Spleen (tissue), 11 donors: ENCODE measurements at regions not wholly inside any gene's neighbourhood (a gene's known extent, or its start where the extent isn't known, plus 50 kb on each side); places are given as distances from the start of the nearest gene placed in this dataset.

Experiments
- DNase-seq: peaks from one replicate; pipeline ENCODE4 v3.0.0-alpha.2; 2020
- H3K27ac ChIP-seq, 8 donors: fragments of 200-600 bp; sonication (generic) in 7 of 8; 1 replicate in 4 of 8; 2 replicates in 4 of 8; pipeline versions ENCODE4 v1.5.0 to v1.8.0; 2016 to 2021; ENCODE audit warnings: inconsistent platforms in 4 of 8, mild to moderate bottlenecking in 4 of 8, moderate library complexity in 1 of 8
- H3K27me3 ChIP-seq, 7 donors: fragments of 200-600 bp; sonication (generic) in 6 of 7; replicated peaks in 1 of 7; 1 replicate in 4 of 7; 2 replicates in 3 of 7; pipeline versions ENCODE4 v1.5.0 to v1.8.0; 2016 to 2021; ENCODE audit warnings: inconsistent platforms in 3 of 7, mild to moderate bottlenecking in 1 of 7
- H3K36me3 ChIP-seq, 6 donors: fragments of 200-600 bp; sonication (generic) in 5 of 6; 1 replicate in 4 of 6; 2 replicates in 2 of 6; pipeline versions ENCODE4 v1.5.0 to v1.8.0; 2016 to 2021; ENCODE audit warnings: inconsistent platforms in 2 of 6
- H3K4me1 ChIP-seq, 6 donors: fragments of 200-600 bp; sonication (generic) in 5 of 6; 1 replicate in 3 of 6; 2 replicates in 3 of 6; pipeline versions ENCODE4 v1.5.0 to v1.8.0; 2016 to 2021; ENCODE audit warnings: inconsistent platforms in 3 of 6
- H3K4me3 ChIP-seq, 8 donors: fragments of 200-600 bp; sonication (generic) in 7 of 8; 1 replicate in 4 of 8; 2 replicates in 4 of 8; pipeline versions ENCODE4 v1.5.0 to v1.8.0; 2016 to 2021; ENCODE audit warnings: inconsistent platforms in 4 of 8, mild to moderate bottlenecking in 4 of 8, moderate library complexity in 2 of 8
- H3K9me3 ChIP-seq, 8 donors: fragments of 200-600 bp; sonication (generic) in 7 of 8; 1 replicate in 4 of 8; 2 replicates in 4 of 8; pipeline versions ENCODE4 v1.5.0 to v1.8.0; 2016 to 2021; ENCODE audit warnings: inconsistent platforms in 4 of 8
- POLR2A ChIP-seq, 3 donors: fragments of 450-650 bp; IDR thresholded peaks; one replicate each; pipeline ENCODE4 v1.5.1; 2017; ENCODE audit warnings: antibody characterized with exemption in 3 of 3, mild to moderate bottlenecking in 1 of 3
- POLR2AphosphoS5 ChIP-seq, 3 donors: sonication (generic); formaldehyde crosslinking; IDR thresholded peaks; one replicate each; pipeline ENCODE4 v1.5.1; 2017; ENCODE audit warnings: antibody characterized with exemption in 3 of 3
- WGBS, 5 donors: extraction: QIAGEN DNeasy Blood & Tissue Kit in 3 of 5; methylation state at CpG; one replicate each; pipeline versions ENCODE4 v1.1.5 to v1.1.7; 2013 to 2018; 5-methylcytosine and 5-hydroxymethylcytosine counted together
- intact Hi-C: fragments of 100-400 bp; cut with DNase I; formaldehyde crosslinking; loops from one replicate; pipeline ENCODE4 v1.15.0; 2023; ENCODE audit warnings: low total_unique reads
- TF ChIP-seq, protein P1 (sequence below), 11 experiments: fragments of 200-600 bp in 7 of 11; fragments of 450-650 bp in 4 of 11; sonication (generic) in 4 of 11; IDR thresholded peaks in 8 of 11; conservative IDR thresholded peaks in 3 of 11; 1 replicate in 7 of 11; 2 replicates in 4 of 11; pipeline versions ENCODE4 v1.4.0 to v1.8.0; 2016 to 2021; ENCODE audit warnings: antibody characterized with exemption in 11 of 11, inconsistent platforms in 4 of 11, mild to moderate bottlenecking in 1 of 11
- donor health status: healthy with polysubstance abuse.
- donor health status: DM: no; HTN: no; CAD: no; lungs with moderate emphysema.
- donor health status: DM: no; HTN: no; CAD: no.
- donor health status: Bipolar disorder and iron deficiency.
- donor health status: healthy.
- donor health status: DM: no; HTN: no; CAD: no.
- donor health status: DM: yes; HTN: yes; CAD: no.

DNA sequence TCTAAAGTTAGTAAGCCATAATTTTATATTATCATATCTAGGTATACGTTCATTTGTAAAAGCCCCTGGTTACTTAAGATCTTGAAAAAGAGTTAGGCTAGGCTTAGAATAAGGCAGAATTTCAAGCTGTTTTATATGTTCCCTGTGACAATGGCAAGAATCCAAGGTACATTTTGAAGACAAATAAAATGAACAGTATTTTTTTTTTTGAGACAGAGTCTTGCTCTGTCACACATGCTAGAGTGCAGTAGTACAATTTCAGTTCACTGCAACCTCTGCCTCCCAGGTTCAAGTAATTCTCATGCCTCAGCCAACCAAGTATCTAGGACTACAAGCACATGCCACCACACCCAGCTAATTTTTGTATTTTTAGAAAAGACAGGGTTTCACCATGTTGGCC is 139.2 kb downstream of the DUSP6 start:
- no peaks in the 10 kb centered on the region for H3K36me3 ChIP-seq
- H3K27ac ChIP-seq, result peak overlapping the region in 3 of 8 donors; percentile 19 to 37 (median 25)
- no peak overlapping the region for H3K4me3 ChIP-seq
- no peak for DNase-seq
- H3K27me3 ChIP-seq, result no peaks in the 10 kb centered on the region
- peaks cover 0 to 25% (median 11%) of the 10 kb centered on the region in 6 donors for H3K4me1 ChIP-seq
- intact Hi-C loops, result no loop called here
- TF ChIP-seq POLR2AphosphoS5 (IDR thresholded peaks at IDR 0.05) (no peak), POLR2A (IDR thresholded peaks at IDR 0.05) (no peak)
- TF ChIP-seq, protein P1, sequence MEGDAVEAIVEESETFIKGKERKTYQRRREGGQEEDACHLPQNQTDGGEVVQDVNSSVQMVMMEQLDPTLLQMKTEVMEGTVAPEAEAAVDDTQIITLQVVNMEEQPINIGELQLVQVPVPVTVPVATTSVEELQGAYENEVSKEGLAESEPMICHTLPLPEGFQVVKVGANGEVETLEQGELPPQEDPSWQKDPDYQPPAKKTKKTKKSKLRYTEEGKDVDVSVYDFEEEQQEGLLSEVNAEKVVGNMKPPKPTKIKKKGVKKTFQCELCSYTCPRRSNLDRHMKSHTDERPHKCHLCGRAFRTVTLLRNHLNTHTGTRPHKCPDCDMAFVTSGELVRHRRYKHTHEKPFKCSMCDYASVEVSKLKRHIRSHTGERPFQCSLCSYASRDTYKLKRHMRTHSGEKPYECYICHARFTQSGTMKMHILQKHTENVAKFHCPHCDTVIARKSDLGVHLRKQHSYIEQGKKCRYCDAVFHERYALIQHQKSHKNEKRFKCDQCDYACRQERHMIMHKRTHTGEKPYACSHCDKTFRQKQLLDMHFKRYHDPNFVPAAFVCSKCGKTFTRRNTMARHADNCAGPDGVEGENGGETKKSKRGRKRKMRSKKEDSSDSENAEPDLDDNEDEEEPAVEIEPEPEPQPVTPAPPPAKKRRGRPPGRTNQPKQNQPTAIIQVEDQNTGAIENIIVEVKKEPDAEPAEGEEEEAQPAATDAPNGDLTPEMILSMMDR (IDR thresholded peaks at IDR 0.05 in 8 of 11, conservative IDR thresholded peaks at IDR 0.05 in 3 of 11), result no peak
- H3K9me3 ChIP-seq, result no peaks in the 10 kb centered on the region
- WGBS, 5 donors, result 91 to 97% (median 94%) methylated on average over 1 of the region's 1 CpG

DNA sequence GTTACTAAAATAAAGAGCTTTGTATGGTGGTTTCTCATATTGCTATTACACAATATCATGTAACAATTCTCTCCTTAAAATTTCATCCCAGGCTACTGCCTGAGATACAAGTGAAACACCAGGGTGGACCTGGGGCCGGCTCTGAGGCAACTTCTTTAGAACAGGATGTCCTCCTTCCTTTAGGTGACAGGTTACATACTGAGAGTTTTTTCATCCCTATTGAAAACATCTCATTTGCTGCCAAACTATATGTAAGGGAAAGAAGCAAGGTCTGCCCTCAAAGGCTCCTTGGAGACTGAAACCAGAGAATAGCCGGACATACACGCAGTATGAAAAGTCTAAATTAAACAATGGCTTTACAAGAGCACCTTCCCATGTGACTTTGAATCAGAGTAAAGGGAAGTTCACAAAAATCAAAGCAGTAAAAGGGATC is 139.9 kb downstream of the DUSP6 start:
- Histone ChIP-seq H3K36me3 (no peaks in the 10 kb centered on the region), H3K4me1 (peaks cover 0 to 25% (median 11%) of the 10 kb centered on the region in 6 donors), H3K27me3 (no peaks in the 10 kb centered on the region), H3K4me3 (no peak overlapping the region), H3K9me3 (no peaks in the 10 kb centered on the region), H3K27ac (peak overlapping the region in 5 of 8 donors; percentile 19 to 44 (median 28))
- WGBS, 5 donors, result 41 to 63% (median 57%) methylated on average over 3 of the region's 3 CpGs
- intact Hi-C loops, result no loop called here
- no peak for DNase-seq
- TF ChIP-seq POLR2A (IDR thresholded peaks at IDR 0.05), result no peak
- TF ChIP-seq, protein P1 (IDR thresholded peaks at IDR 0.05 in 8 of 11, conservative IDR thresholded peaks at IDR 0.05 in 3 of 11), result no peak
- no peak for TF ChIP-seq POLR2AphosphoS5 (IDR thresholded peaks at IDR 0.05)

DNA sequence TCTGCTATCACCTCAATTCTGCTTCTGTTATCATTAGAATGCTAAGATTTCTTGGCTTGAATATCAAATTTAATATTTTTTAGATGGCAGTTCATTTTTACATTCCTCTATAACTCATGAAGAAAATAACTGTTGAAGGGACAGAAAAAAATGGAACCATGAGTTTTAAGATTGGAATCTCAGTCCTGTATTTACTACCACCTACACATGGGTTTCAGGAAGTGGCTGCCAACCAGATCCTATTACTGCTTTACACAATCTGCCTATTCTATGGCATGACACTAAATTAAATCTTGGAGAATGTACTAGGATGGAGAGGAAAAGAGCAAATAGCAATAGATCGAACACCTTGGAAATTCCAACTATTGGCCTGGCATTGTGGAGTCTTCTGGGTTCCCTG is 140.8 kb downstream of the DUSP6 start:
- Histone ChIP-seq H3K27me3 (no peaks in the 10 kb centered on the region), H3K4me3 (no peak overlapping the region), H3K27ac (no peak overlapping the region), H3K9me3 (no peaks in the 10 kb centered on the region), H3K4me1 (peaks cover 0 to 30% (median 13%) of the 10 kb centered on the region in 6 donors), H3K36me3 (no peaks in the 10 kb centered on the region)
- WGBS, 5 donors, result 88 to 95% (median 92%) methylated on average over 1 of the region's 1 CpG
- DNase-seq, result no peak
- intact Hi-C loops, result no loop called here
- TF ChIP-seq POLR2AphosphoS5 (IDR thresholded peaks at IDR 0.05), result no peak
- TF ChIP-seq POLR2A (IDR thresholded peaks at IDR 0.05), result no peak
- TF ChIP-seq, protein P1 (IDR thresholded peaks at IDR 0.05 in 8 of 11, conservative IDR thresholded peaks at IDR 0.05 in 3 of 11), result no peak

GRCh38 chr12:89210277-89210676 is 142.0 kb downstream of the DUSP6 start:
- Histone ChIP-seq H3K27ac (no peak overlapping the region), H3K4me1 (peaks cover 0 to 36% (median 16%) of the 10 kb centered on the region in 6 donors), H3K27me3 (no peaks in the 10 kb centered on the region), H3K36me3 (no peaks in the 10 kb centered on the region), H3K4me3 (no peak overlapping the region), H3K9me3 (no peaks in the 10 kb centered on the region)
- intact Hi-C loops, result no loop called here
- DNase-seq, result no peak
- 92 to 100% (median 96%) methylated on average over 2 of the region's 2 CpGs for WGBS, 5 donors
- TF ChIP-seq, protein P1 (IDR thresholded peaks at IDR 0.05 in 8 of 11, conservative IDR thresholded peaks at IDR 0.05 in 3 of 11), result no peak
- TF ChIP-seq POLR2AphosphoS5 (IDR thresholded peaks at IDR 0.05) (no peak), POLR2A (IDR thresholded peaks at IDR 0.05) (no peak)
